ENCODE measurements at regions not wholly inside any gene's neighbourhood (a gene's known extent, or its start where the extent isn't known, plus 50 kb on each side); places are given as distances from the start of the nearest gene placed in this dataset.

DNA sequence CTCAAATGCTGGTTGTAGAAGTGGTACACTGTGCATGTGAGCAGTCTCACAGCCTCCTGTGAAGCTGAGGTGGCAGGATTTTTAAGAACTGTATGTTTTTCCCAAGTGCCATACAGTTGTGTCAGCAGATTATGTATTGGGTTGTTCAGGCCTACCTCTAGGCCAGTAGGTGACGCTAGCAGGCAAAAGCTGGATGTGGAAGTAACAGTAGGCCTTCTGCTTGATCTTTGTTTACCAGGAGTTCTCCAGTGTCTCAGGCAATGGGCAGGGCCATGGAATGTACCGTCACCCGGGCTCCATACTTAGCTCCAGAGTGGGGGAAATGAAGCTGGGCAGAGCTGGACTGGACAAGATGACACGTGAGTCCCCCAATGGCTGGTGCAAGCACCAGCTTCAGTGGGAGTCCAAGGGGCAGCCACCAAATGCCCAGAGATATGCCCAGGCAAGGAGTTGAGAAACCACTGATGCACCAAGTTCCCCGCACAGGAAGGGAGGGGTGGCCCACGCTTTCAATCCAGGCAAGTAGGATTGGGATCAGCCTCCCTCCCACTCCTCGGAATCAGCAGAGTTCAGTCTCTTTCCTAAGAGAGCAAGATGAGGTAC, 289.7 kb downstream of the HTR1B start:
- no peaks in the 10 kb centered on the region for H3K27me3 Mint-ChIP-seq
- H3K4me1 Mint-ChIP-seq = no peaks in the 10 kb centered on the region
- ATAC-seq (no peak), DNase-seq (no peak)
- H3K27ac Mint-ChIP-seq = no peak overlapping the region
- no peak overlapping the region for H3K4me3 Mint-ChIP-seq
- H3K9me3 Mint-ChIP-seq = peaks cover 9 to 26% of the 10 kb centered on the region in 2 donors

DNA sequence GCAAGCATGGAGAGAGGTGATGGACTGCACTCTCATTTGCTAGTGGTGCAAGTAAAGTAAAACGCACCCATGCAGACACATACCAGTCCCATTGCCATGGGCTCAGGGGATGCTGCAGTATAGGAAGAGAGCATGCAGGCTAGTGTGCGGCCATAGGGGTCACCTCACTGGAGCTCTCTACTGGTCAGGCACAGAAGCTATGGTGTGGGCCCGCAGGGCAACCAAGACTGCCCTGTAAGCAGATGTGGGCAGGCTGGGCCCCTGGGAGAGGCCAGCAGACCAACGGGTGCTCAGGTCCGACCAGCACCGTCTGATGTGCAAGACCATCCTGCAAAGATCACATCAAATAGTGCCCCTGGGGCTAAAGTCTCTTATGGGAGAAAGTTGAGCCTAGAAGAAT, 290.7 kb downstream of the HTR1B start:
- no peak for ATAC-seq

DNA sequence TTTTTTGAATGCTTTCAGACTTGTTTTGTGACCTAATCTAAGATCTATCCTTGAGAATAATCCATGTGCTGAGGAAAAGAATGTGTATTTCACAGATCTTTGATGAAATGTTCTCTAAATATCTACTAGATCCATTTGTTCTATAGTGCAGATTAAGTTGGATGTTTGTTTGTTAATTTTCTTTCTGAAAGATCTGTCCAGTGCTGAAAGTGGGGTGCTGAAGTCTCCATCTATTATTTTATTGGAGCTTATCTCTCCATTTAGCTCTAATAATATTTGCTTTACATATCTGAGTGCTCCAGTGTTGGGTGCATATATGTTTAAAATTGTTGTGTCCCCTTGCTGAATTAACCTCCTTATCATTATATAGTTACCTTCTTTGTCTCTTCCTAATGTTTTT, 303.6 kb downstream of the HTR1B start:
- H3K4me3 Mint-ChIP-seq = no peak overlapping the region
- H3K27me3 Mint-ChIP-seq = no peaks in the 10 kb centered on the region
- no peaks in the 10 kb centered on the region for H3K4me1 Mint-ChIP-seq
- H3K27ac Mint-ChIP-seq = no peak overlapping the region
- peaks cover 0 to 5% of the 10 kb centered on the region in 2 donors for H3K9me3 Mint-ChIP-seq
- ATAC-seq (no peak), DNase-seq (no peak)

More for the DNA sequence above, 290.7 kb downstream of the HTR1B start:
- Mint-ChIP-seq H3K27me3 (no peaks in the 10 kb centered on the region), H3K27ac (no peak overlapping the region), H3K4me3 (no peak overlapping the region), H3K9me3 (peaks cover 9 to 35% of the 10 kb centered on the region in 2 donors), H3K4me1 (no peaks in the 10 kb centered on the region)
- no peak for DNase-seq

DNA sequence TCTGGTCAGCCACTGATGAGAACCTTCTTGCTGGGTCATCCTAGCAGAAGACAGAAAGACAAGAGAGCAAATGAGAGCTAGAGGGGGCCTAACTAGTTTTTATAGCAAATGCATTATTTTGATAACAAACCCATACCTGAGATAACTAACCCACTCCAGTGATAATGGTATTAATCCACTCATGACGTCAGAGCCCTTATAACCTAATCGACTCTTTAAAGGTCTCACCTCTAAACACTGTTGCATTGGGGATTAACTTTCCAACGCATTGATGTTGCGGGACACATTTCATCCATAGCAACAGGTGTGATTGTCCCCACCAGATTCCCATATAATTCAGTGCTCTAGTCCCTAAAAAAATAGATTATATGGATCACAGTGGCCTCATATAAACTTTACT, 312.1 kb downstream of the HTR1B start:
- no peak overlapping the region for H3K27ac Mint-ChIP-seq
- ATAC-seq = no peak
- H3K27me3 Mint-ChIP-seq = no peaks in the 10 kb centered on the region
- no peak overlapping the region for H3K4me3 Mint-ChIP-seq
- no peak for DNase-seq
- H3K9me3 Mint-ChIP-seq = peaks cover 0 to 5% of the 10 kb centered on the region in 2 donors
- H3K4me1 Mint-ChIP-seq = no peaks in the 10 kb centered on the region

DNA sequence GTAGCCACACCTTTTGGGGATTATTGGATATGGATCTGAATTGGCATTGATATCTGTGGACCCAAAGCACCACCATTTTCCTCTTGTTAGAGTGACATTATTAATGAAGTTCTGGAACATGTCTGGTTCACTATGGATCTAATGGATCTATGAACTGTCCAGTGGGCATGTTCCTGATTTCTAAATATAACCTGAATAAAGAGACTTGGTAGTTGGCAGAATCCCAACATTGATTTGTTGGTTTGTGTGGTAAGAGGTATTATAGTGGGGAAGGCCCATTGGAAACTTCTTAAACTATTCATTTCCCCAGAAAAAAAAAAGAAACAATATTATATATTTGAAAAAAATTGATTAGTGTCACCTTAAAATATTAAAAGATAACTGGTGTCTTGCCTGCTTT, 312.6 kb downstream of the HTR1B start:
- no peaks in the 10 kb centered on the region for H3K4me1 Mint-ChIP-seq
- H3K4me3 Mint-ChIP-seq = no peak overlapping the region
- no peak overlapping the region for H3K27ac Mint-ChIP-seq
- no peaks in the 10 kb centered on the region for H3K27me3 Mint-ChIP-seq
- DNase-seq (no peak), ATAC-seq (no peak)
- H3K9me3 Mint-ChIP-seq = peaks cover 0 to 5% of the 10 kb centered on the region in 2 donors

DNA sequence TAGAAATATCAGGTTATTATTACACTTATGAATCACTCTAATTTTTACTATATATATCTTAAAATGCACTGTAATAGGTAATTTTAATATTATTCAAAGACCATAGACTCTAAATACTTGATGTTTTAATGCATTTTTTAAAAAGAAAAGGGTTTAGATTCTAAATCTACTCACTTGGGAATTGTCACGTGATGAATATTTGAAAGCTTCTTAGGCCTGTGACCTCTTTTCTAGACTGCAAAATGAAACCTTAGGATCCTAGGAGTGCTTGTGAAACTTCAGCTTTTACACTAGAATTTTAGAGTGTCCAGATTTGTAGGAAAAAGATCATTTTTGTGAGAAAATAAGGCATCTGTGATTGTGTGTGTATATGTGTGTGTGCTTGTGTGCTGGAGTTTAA, 318.0 kb downstream of the HTR1B start:
- Mint-ChIP-seq H3K27me3 (no peaks in the 10 kb centered on the region), H3K4me3 (no peak overlapping the region), H3K27ac (no peak overlapping the region), H3K9me3 (peaks cover 0 to 5% of the 10 kb centered on the region in 2 donors), H3K4me1 (no peaks in the 10 kb centered on the region)
- no peak for DNase-seq
- no peak for ATAC-seq

DNA sequence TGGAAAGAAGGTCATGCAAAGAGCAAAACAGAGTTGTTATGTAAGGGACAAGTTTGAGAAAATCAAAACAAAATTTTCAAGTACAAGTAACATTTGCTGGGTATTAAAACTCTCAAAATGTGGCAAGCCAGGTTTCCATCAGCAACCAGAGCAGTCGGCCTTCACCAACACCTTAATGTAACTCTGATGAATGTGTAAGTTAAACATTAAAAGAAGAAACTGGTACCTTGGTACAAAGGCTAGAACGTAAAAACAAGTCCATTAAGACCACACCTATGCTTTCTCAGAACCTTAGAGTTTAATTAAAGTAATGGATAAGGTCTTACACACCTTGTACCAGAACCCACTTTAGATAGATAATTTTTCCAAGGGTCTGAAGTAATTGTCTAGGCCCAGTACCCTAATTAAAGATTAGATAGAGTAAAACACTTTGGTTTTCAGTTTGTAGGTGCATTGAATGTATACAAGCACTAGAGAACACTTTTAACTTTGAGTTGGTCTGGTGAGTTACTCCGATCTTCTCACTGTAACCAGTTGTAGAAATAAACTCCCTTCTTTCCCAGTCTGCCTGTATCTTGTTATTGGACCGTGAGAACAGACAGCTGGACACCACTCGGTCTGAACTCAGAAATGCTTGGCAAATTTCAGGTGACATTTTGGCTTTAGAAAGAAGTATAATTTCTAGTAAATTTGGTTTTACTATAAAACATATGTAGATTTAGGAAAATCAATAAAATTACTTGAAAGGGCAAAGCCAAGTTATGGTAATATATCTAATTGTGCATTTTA, 319.4 kb downstream of the HTR1B start:
- no peak for DNase-seq
- Mint-ChIP-seq H3K27me3 (no peaks in the 10 kb centered on the region), H3K27ac (no peak overlapping the region), H3K4me1 (no peaks in the 10 kb centered on the region), H3K9me3 (no peaks in the 10 kb centered on the region), H3K4me3 (no peak overlapping the region)
- no peak for ATAC-seq

DNA sequence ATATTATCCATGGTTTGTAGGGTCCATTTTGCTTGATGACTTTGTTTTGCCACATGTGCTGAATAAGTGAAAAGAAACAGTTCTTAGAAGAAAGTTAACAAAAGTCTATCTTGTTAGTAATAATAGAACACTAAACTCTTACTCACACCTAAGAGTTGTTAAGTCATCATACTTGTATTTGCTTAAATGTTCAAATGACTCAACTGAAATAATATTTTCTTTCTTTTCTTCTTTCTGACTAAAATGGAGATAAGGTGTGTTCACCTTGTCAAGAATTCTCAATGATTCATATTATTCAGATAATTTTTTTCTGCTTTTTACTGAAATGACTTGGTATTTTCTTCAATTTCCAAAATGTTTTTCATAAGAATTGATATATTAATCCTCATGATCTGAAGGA, 327.2 kb downstream of the HTR1B start:
- Mint-ChIP-seq H3K27ac (no peak overlapping the region), H3K4me1 (no peaks in the 10 kb centered on the region), H3K4me3 (no peak overlapping the region), H3K27me3 (no peaks in the 10 kb centered on the region), H3K9me3 (peaks cover 0 to 5% of the 10 kb centered on the region in 2 donors)
- no peak for ATAC-seq
- no peak for DNase-seq

DNA sequence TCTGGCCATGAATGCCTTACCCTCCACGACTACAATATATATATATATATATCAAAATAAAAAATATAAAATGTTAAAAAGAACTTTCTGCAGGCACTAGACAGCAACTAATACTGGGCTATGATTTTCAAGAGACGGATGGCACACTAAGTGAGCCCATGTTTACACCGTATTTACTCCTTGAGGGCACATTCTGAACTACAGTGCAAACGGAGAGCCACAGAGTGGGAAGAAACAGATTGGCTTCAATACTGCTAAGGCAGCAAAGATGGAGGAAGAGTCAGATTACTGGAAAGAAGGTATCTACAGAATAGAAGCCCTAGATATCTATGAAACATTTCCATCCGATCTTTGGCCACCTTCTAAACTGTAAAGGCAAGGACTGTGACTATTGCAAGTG, 330.3 kb downstream of the HTR1B start:
- Mint-ChIP-seq H3K27me3 (no peaks in the 10 kb centered on the region), H3K27ac (no peak overlapping the region), H3K4me3 (no peak overlapping the region), H3K4me1 (no peaks in the 10 kb centered on the region), H3K9me3 (peaks cover 5 to 12% of the 10 kb centered on the region in 2 donors)
- ATAC-seq (no peak), DNase-seq (no peak)

DNA sequence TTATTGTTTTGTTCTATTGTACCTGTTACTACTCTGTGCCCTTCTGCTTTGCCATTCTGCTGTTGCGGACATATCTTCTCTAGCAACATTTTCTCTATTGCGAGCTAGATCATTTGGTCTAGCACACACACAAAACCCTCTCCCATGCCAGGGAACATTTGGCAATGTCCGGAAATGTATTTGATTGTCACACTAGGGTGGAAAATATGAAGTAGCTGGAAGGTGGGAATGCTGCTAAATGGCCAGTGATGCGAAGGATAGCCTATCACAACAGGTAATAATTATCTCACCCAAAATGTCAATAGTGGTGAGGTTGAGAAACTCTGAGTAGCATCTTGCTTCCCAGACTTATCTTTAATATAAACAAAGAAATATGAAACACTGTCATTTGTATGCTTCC, 331.9 kb downstream of the HTR1B start:
- no peak overlapping the region for H3K4me3 Mint-ChIP-seq
- no peaks in the 10 kb centered on the region for H3K4me1 Mint-ChIP-seq
- no peak for DNase-seq
- H3K27ac Mint-ChIP-seq = no peak overlapping the region
- no peaks in the 10 kb centered on the region for H3K27me3 Mint-ChIP-seq
- ATAC-seq = no peak
- peaks cover 5 to 21% of the 10 kb centered on the region in 2 donors for H3K9me3 Mint-ChIP-seq

DNA sequence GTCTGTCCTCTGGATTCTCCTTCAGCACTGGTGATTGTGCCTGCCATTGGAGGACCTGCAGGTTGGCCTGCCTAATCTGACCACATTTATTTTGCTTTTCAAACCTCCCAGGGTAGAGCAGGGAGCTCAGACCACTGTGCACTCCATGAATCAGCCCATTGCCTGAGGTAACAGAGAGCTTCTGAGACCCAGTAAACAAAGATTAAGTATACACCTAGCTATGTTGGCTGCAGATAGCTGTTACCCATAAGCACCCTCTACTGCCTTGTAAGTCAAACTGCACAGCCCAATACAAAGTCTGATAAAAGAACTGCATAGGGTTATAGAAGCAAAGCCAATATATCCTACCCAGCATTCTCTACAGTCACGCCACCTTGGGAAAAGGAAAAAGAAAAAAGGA, 338.7 kb downstream of the HTR1B start:
- Mint-ChIP-seq H3K27ac (no peak overlapping the region), H3K4me1 (no peaks in the 10 kb centered on the region), H3K27me3 (no peaks in the 10 kb centered on the region), H3K9me3 (peaks cover 0 to 28% of the 10 kb centered on the region in 2 donors), H3K4me3 (no peak overlapping the region)
- DNase-seq (no peak), ATAC-seq (no peak)

DNA sequence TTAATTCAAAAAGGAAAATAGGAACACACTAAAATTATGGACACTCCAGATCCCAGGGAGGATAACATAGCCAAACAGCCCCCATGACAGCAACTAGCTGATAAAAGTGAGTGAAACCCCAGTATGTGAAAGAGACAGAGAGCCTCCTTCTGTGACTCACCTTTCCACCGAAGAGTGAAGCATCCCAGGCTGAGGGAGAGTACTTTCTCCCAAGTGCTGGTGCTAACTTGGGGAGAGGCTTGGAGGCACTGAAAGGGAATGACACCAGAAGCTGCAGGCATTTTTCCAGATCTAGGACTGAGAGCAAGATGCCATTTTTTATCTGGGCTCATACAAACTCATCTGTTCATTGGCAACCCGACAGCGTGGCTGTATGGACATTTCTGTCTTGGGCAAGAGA, 339.8 kb downstream of the HTR1B start:
- Mint-ChIP-seq H3K27me3 (no peaks in the 10 kb centered on the region), H3K4me1 (no peaks in the 10 kb centered on the region), H3K9me3 (peaks cover 0 to 26% of the 10 kb centered on the region in 2 donors), H3K4me3 (no peak overlapping the region), H3K27ac (no peak overlapping the region)
- ATAC-seq (no peak), DNase-seq (no peak)

DNA sequence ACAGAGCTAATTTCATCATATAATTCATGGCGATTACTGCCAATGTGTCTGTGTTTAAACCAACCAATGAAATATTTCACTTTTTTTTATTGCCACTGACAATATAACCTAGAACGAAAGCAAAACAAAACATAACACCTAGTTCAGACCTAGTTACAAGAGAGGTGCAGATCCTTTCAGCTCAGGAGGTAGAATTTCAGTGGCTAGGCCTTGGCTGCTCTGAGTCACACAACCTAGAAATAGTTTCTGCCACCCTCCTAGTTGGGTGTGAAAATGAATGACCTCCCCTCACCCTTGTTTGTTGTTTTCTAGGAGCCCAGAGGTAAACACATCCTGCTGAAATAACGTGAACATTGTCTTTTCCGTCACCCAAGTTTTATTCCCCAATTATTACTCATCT, 356.3 kb downstream of the HTR1B start:
- ATAC-seq = no peak
- no peak for DNase-seq
- Mint-ChIP-seq H3K4me1 (no peaks in the 10 kb centered on the region), H3K27me3 (no peaks in the 10 kb centered on the region), H3K27ac (no peak overlapping the region), H3K9me3 (peaks cover 9 to 26% of the 10 kb centered on the region in 2 donors), H3K4me3 (no peak overlapping the region)

DNA sequence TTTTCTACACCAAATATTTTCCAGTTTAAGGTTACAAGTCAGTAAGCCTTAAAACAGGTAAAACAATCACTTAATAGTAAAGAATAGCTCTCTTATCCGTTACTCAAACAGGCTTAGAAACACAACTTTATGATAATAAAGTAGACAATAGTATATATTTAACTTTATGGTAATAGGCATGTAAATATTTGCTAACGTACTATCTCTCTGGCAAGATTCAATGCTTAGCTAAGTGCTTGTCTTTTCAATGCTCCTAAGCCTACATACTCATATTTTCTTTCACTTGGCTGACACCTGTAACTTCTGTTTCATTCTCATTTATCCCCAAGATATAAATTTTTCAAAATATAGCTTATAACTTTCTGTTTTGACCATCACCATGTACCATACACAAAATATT, 358.2 kb downstream of the HTR1B start:
- no peak overlapping the region for H3K27ac Mint-ChIP-seq
- ATAC-seq = no peak
- H3K9me3 Mint-ChIP-seq = peaks cover 13 to 19% of the 10 kb centered on the region in 2 donors
- no peaks in the 10 kb centered on the region for H3K27me3 Mint-ChIP-seq
- no peak overlapping the region for H3K4me3 Mint-ChIP-seq
- H3K4me1 Mint-ChIP-seq = no peaks in the 10 kb centered on the region
- DNase-seq = no peak

DNA sequence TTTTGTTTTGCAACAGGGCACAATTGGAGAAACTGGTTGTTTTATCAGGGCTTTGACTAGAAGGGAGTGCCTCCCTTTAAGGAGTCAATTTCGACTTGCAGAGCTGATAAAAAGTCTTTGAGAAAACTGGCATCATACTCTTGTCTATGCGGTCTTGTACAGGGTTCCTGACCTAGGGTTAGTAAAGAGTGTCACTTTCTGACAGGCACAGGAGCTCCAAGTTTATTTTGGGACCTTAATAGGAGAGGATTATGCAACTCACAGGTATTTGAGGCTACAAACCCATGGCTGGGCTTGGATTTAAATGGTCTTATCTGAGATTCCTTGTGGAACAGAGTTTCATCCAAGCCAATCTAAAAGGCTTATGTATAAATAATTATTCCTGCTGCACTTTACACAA, 365.4 kb downstream of the HTR1B start:
- DNase-seq (no peak), ATAC-seq (no peak)
- no peaks in the 10 kb centered on the region for H3K4me1 Mint-ChIP-seq
- H3K9me3 Mint-ChIP-seq = peaks cover 0 to 9% of the 10 kb centered on the region in 2 donors
- H3K4me3 Mint-ChIP-seq = no peak overlapping the region
- H3K27me3 Mint-ChIP-seq = no peaks in the 10 kb centered on the region
- H3K27ac Mint-ChIP-seq = no peak overlapping the region

DNA sequence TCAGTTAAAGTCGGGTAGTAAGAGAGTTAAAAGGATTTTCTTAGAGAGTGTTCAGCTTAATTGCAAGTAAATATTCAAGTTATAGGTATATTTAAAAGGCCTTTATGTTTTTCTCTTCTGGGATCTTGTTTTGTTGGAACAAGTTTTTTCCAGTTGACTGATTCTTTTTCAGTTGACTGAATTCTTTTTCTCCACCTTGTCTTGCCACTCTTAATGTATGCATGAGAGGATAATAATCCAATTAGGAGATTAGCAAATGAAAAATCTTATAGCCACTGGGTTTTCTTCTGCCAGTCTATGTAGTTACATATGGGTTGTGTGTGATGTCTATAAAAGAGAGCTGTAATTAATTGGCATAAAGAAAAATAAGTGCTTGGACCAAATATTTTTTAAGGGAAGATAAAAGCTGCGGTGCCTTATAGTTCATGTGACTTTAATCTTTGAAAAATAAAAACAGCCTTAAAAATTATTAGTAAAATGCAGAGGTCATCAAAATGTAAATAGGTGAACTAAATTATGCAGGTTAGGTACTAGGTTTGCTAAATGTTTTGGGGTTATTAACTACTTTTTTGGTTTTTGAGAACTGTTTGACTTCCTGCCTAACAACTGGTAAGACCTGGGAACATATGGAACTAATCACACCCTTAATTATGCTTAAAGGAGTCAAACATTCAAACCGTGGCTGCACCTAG, 367.2 kb downstream of the HTR1B start:
- H3K4me3 Mint-ChIP-seq = no peak overlapping the region
- H3K27ac Mint-ChIP-seq = no peak overlapping the region
- H3K4me1 Mint-ChIP-seq = no peaks in the 10 kb centered on the region
- ATAC-seq (no peak), DNase-seq (no peak)
- H3K27me3 Mint-ChIP-seq = no peaks in the 10 kb centered on the region
- peaks cover 0 to 5% of the 10 kb centered on the region in 2 donors for H3K9me3 Mint-ChIP-seq

All from stimulated activated naive CD8-positive, alpha-beta T cell treated with anti-CD3 and anti-CD28 coated beads, Interleukin-15, amount 100 ng/mL, for 72 hours (primary cell).